Left colon (tissue), 2 donors: ENCODE measurements at regions not wholly inside any gene's neighbourhood (a gene's known extent, or its start where the extent isn't known, plus 50 kb on each side); places are given as distances from the start of the nearest gene placed in this dataset.
"Not testable (repeated sequence)": the region's sequence is repeated elsewhere in the genome, so short reads cannot be mapped to it uniquely, and the experiment has no call there.

Experiments used
- ATAC-seq: fragments of 200-7000 bp; cut with Tn5 transposase; one replicate; pipeline ENCODE4 v1.9.1; 2020; ENCODE audit warnings: mild to moderate bottlenecking, moderate library complexity
- DNase-seq, 2 donors: peaks; one replicate each; pipeline ENCODE4 v3.0.0-alpha.2; 2020
- intact Hi-C, 2 donors: fragments of 100-400 bp; cut with DNase I in 1 of 2; cut with micrococcal nuclease in 1 of 2; formaldehyde crosslinking; loops; one replicate each; pipeline versions ENCODE4 v1.11.2 to v1.14.0; 2022; cut with DNase I, micrococcal nuclease
- donor health status: DM: no; HTN: no; CAD: no.
- donor health status: DM: yes; HTN: yes; CAD: no.

DNA sequence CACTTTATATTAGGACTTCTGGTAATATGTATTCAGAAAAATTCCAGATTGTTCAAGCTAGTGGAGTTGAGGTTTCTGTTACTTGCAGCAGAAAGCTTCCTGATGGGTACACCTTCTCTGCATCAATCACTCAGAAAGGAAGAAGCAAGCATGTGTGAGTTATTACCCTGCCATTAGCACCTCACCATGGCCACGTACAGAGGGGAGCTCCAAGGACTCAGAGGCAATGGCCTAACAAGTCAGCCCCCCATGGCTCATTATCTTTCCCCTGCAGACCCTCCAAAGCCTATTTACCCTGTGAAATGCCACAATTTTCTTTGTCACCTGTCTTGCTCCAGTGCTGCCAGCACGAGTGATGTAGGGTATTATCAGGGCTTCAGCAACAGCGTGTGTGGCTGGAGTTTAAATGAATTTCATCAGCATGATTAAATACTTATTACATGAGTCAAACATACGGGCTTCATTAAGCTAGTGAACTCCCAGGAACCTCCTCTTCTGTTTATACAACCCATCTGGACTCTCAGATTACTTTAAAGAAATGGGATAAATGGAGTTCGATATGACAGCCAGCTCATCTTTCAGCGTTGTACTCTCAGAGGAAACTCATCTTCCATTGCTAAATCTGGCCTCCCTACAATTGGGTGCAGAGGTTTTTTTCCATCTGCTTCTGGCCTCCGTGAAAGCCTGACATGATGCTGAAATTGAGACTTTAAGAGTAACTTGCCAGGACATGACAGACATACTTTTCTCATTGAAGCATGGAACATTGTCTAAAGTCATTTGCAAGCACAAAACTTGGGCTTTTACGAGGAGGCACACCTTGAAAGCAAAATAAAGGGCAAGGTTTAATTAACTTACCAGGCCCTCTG, 135.9 kb downstream of the TMEM30B start:
- no peak for ATAC-seq
- no peak for DNase-seq
- intact Hi-C loops: no loop called here

DNA sequence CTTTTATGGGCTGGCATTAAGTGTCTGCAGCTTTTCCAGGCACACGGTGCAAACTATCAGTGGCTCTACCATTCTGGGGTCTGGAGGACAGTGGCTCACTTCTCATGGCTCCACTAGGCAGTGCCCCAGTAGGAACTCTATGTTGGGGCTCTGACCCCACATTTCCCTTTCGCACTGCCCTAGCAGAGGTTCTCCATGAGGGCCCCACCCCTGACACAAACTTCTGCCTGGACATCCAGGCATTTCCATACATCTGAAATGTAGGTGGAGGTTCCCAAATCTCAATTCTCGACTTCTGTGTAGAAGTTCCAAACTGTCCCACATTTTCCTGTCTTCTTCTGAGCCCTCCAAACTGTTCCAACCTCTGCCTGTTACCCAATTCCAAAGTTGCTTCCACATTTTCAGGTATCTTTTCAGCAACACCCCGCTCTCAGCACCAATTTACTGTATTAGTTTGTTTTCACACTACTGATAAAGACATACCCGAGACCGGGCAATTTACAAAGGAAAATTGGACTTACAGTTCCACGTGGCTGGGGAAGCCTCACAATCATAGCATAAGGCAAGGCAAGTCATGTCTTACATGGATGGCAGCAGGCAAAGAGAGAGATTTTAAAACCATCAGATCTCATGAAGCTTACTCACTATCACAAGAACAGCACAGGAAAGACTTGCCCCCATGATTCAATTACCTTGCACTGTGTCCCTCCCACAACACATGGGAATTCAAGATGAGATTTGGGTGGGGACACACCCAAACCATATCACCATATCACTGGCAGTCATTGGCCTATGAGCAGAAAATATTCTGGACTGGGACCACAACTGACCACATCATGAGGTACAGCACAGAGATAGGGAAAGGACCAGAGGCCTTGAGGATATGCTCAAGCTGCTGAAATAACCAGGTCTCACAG, 136.8 kb downstream of the TMEM30B start:
- DNase-seq, intact Hi-C loops, ATAC-seq: not testable (repeated sequence)

DNA sequence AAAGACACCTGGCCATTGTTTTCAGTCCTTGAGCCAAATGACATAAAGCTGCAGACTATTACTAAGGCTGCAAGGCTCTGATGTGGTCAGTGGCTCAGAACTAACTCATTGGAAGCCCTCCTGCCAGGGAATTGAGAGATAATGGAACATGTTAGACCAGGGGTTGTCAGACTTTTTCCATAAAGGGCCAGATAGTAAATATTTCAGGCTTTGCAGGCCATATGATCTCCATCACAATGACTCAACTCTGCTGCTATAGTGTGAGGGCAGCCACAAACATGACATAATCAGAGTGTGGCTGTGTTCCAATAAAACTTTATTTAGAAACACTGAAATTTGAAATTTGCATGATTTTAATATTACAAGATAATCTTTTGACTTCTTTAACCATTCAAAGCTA, 140.3 kb downstream of the TMEM30B start:
- intact Hi-C loops: no loop called here
- no peak for DNase-seq
- ATAC-seq: no peak

DNA sequence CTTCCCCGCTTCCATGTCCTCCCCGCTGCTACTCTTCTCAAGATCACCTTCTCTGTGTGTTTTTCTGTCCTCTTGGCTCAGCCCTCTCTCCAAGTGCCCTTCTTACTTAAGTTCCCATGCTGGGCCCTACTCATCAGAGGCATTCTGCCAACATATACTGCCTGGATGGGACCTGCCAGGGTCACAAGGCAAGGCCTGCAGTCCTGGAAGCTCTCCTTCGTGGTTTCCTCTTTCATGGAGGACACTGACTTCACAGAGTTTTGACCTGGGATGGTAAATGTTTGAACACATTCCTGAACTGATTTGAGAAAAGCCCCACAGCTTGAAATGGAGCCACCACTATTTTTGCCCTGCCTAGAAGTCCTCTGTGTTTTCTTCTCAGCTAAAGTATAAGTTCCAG, 140.9 kb downstream of the TMEM30B start:
- intact Hi-C loops: no loop called here
- no peak for ATAC-seq

DNA sequence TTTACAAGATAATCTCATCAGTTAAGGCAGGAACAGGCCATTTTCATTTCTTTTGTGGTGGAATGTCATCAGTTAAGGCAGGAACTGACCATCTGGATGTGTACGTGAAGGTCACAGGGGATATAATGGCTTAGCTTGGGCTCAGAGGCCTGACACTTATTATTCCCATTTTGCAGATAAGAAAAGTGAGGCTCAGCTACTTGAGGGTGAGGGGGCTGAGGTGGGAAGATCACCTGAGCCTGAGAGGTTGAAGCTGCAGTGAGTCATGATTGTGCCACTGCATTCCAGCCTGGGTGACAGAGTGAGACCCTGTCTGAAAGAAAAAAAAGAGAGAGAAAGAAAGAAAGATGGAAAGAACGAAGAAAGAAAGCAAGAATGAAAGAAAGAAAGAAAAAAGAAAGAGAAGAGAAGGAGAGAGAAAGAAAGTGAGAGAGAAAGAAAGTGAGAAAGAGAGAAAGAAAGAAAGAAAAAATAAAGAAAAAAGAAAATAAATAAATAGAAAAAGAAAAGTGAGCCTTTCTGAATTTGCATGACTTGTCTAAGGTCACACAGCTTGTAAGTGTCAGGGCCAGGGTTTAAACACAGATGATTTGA, 142.0 kb downstream of the TMEM30B start:
- DNase-seq (no peak), ATAC-seq (no peak)
- intact Hi-C loops: no loop called here

More for the DNA sequence above, 140.9 kb downstream of the TMEM30B start:
- no peak for DNase-seq

DNA sequence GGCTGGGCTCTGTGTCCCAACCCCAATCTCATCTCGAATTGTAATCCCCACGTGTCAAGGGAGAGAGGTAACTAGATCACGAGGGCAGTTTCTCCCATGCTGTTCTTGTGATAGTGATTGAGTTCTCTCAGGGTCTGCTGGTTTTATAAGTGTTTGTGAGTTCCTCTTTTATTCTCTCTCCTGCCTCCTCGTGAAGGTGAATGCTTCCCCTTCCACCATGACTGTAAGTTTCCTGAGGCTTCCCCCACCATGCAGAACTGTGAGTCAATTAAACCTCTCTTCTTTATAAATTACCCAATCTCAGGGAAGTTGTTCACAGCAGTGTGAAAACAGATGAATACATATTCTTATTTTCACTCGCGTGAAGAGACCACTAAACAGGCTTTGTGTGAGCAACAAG, 148.2 kb downstream of the TMEM30B start:
- DNase-seq (no peak), ATAC-seq (no peak)
- intact Hi-C loops: no loop called here

DNA sequence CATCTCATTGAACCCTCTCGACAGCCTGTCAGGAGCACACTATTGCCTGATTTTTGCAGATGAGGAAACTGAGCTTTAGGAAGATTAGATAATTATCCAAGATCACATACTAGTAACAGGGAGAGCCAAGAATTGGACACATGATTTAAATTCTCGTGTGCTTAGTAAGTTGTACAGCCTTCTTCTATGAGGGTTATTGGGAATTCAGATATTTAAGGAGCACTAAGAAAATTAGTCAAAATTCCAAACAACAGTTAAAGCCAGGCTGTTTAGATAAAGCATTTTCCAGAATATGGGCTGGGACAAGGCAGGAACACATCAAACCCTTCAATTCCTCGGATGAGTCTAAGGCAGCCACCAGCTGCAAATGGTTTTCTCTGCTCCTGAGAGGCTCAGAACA, 148.8 kb downstream of the TMEM30B start:
- intact Hi-C loops: no loop called here
- ATAC-seq: no peak
- no peak for DNase-seq

DNA sequence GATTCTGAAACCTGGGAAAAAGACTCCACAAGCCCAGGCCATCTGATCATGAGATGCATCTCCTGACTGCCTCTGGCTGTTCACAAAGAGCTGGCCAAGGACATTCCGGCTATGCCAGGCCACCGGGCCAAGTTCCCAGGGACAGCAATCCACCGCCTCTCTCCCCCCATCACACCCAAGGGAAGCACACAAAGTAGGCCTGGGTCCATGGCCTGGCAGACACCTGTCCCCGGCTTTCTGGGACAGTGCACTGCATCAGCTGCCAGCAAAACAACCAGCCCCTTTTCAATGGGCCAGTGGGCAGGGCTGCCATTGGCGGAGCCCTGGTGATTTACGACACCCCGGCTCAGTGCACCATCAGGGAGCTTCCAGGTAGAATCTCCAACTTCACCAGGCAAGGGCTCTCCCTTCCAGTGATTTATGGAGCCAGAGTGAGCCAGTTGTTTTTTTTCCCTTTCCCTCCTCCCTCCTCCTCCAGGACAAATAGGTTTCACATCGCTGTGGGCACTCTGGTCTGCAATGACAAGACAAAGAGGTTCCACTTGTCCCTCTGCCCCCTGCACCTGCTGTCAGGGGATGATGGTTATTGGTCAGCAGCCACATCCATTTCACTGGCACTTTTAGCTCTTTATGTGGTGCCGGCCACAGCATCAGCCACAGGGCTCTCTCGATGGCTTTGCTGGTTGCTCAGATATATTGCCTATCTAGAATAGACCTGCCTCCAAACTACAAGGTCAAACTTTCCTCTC, 149.6 kb downstream of the SLC38A6 start:
- intact Hi-C loops: no loop called here
- no peak for DNase-seq
- no peak for ATAC-seq

DNA sequence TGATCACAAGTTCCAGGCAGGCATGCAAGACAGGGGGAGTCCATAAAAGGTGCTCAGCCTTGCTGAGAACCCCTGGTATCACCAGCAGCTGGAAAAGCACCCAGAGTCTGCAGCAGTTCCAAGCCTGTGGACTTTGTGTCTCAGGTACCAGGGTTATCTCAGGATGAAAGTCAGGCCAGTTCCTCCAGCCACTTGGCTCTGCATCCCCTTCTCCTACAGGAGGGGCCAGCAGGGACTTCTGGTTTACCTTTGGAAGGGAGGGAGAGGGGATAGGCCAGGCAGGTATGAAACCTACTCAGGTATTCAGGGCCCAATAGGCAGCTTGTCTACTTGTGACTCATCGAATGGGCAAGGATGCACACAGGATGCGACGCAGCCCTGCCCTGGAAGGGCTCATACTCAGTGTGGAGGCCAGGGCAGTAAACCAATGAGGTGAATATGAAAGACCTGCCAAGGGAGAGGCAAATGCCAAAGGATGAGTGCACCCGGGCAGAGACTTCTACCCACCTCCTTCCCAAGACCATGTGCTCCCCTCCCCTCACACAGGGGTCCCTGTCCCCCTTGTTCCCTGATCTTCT, 148.2 kb downstream of the SLC38A6 start:
- ATAC-seq: no peak
- intact Hi-C loops: no loop called here
- DNase-seq: no peak

DNA sequence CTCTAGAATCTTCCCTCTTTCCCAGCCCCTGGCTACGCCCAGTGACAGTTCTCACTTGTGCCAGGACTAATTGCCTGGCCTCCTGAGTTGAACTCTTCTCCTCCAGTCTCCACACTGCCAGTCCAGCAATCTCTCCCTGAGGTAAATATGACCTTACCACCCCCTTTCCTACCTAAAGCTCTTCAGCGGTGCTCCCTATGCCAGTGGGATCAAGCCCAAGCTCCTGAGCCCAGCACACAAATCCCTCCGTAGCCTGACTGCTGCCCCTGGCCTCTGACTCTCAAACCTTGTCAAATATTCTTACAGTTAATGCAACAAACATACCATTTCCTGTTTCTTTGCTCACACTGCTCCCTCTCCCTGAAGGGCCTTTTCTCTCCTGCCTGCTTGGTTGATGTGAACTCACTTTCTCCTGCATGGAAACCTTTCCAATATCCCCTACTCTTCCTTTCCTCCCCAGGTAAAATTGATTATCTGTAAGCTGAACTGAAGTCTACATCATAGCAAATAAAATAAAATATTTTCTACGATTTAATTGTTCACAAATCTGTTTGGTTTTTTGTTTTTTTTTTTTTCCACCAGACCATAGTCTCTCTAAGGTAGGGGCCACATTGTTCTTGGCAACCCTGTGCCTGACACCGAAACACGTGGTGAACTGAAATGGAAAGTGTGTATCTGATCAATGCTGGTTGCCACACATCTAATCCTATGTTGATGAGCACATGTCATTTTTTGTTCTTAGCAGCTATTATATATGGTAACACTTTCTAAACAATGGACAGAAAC, 147.5 kb downstream of the SLC38A6 start:
- DNase-seq (no peak), ATAC-seq (no peak)
- intact Hi-C loops: no loop called here

DNA sequence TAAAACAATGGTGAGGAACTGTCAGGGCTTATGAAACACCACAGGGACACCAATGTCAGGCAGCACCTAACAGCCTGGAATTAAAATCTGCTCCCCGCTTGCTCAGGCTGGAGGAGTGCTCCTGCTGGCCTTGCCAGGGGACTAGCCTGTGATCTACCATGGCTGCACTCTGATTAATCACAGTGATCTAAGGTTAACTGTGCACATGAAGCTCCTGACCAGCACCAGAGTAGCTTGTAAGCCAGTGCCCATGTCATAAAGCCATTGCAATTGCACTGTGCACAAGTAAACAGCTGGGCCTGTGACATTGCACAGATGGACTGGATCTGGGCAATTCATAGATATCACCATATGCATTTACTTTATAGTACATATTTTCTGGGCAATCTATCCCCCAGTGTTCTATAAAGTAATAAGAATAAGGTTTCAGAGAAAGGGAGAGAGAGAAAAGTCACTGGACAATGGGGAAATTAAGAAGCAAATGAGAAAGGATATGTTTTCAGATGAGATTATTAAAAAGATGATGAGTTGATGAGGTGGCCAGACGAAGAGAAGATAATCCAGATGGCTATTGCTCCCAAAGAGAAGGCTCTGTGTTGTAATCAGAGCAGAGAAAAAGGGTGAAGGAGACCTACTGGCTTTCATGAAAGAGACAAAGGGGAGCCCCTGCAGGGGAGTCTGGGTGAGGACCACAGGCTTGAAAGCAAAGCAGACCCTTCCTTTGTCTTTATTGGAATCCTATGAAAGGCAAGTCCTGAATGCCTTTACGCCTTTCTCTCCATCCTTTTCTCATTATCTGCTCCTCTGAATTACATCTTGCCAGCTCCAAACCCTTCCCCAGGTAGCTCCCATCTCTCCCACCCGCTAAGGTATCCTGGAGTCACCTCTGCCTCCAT, 145.8 kb downstream of the SLC38A6 start:
- DNase-seq (no peak), ATAC-seq (no peak)
- intact Hi-C loops: no loop called here

DNA sequence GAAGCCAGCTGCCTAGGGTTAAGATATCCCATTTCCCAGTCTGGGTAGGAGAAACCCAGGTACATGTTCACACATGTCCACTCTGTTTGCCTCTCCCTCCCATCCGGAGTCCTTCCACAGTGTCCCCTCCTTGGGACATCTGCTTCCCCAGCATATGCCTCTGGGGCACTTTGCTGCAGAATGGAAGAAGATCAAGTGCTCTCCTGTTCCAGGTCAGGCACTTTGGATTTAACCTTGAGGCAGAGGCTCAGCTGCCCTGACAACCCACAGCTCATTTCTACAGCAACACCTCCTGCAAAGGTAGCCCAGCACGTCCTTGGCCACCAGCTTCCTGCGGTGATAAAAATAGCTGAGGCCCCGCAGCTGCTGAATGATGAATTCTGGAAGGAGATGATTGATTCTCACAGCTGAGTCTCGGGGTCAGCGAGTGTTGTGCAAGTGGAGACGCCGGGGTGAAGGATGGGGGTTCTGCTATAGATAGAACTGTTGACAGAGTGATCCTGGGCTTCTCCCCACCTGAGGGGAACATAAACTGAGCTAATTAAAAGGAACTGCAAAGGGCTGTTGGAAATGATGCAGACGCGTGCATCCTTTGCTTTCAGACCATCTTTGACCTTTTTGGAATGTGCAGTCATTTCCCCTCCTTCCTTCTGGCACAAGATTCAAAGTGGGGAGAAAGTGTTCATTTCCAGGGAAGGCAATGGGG, 145.0 kb downstream of the SLC38A6 start:
- intact Hi-C loops: no loop called here
- DNase-seq (no peak), ATAC-seq (no peak)

DNA sequence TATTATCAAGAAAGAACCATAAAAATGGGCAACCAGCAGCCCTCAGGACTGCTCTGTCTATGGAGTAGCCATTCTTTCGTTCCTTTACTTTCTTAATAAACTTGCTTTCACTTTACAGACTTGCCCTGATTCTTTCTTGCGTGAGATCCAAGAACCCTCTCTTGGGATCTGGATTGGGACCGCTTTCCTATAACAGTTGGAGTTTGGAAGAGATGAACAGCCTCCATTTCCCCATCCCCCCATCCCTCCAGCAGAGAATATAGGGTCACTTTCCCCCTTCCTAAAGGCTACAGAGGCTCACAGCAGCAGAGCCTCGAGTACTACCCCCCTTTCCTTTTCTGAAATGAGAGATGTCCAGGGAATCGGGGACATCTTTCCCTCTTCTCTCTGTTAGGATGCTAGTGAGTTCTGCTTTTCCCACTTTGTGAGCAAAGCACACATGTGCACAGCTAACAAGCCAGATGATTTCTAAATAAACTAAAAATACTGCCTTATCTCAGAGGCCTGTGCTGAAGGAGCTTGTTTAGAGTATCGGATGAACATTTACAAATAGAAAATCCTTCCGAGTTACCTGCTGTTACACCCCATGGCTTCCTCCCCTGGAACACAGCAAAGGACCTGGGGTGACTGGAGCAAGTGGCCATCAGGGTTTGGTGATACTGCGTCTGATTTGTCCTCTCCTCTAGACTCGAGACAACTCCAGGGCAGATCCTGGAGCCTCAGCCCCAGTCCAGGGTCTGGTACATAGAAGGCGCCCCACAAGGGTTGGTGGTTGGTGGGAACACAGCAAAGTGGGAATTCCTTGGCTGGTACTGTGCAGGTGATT, 144.2 kb downstream of the SLC38A6 start:
- no peak for ATAC-seq
- DNase-seq: no peak
- intact Hi-C loops: no loop called here

DNA sequence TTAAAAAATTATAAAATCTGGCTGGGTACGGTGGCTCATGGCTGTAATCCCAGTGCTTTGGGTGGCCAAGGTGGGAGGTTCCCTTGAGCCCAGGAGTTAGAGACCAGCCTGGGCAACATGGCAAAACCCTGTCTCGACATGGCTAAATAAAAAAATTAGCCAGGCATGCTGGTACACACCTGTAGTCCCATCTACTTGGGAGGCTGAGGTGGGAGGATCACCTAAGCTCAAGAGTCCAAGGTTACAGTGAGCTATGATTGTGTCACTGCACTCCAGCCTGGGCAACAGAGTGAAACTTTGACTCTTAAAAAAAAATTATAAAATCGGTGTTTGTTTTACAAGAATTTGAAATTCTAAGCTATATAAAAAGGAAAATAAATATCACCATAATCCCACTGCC, 141.8 kb downstream of the SLC38A6 start:
- ATAC-seq (no peak), DNase-seq (no peak)
- intact Hi-C loops: no loop called here

DNA sequence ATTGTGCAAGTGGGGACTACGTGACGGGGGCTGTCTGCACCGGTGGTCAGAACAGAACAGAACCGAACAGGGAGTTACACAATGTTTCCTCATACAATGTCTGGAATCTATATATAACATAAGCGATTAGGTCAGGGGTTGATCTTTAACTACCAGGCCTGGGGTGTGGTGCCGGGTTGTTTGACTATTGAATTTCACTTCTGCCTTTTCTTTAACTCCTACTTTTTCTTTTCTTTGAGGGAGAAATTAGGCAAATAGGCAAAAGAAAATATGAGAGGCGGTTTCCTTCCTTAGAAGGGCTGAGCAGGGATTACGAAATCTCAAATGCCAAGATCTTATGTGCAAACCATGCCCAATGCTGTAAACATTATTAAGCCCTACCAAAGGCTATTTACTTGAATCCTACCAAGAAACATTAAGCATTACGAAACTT, 140.3 kb downstream of the SLC38A6 start:
- DNase-seq: no peak
- no peak for ATAC-seq
- intact Hi-C loops: no loop called here
